GM21381 (cell line): ENCODE measurements at regions not wholly inside any gene's neighbourhood (a gene's known extent, or its start where the extent isn't known, plus 50 kb on each side); places are given as distances from the start of the nearest gene placed in this dataset.
"Not testable (repeated sequence)": the region's sequence is repeated elsewhere in the genome, so short reads cannot be mapped to it uniquely, and the experiment has no call there.

Experiments
- ATAC-seq: cut with Tn5 transposase; IDR thresholded peaks from one replicate; pipeline ENCODE4 v1.9.1; 2021; ENCODE audit warnings: mild to moderate bottlenecking, moderate library complexity; ENCODE audit not compliant: unreplicated experiment

GRCh38 chr5:111836426-111836825, 79.4 kb upstream of the NREP start:
- ATAC-seq, result no peak

- ATAC-seq, result no peak
These were observed 78.1 kb upstream of the NREP start for GRCh38 chr5:111834926-111835599.

GRCh38 chr5:111830333-111830732, 73.3 kb upstream of the NREP start:
- no peak for ATAC-seq

- ATAC-seq, result no peak
These were observed 72.7 kb upstream of the NREP start for GRCh38 chr5:111829701-111830100.

- ATAC-seq, result no peak
These were observed 69.1 kb upstream of the NREP start for GRCh38 chr5:111826064-111826463.

GRCh38 chr5:111820072-111820471, 63.1 kb upstream of the NREP start:
- ATAC-seq, result no peak

- ATAC-seq, result not testable (repeated sequence)
These were observed 62.0 kb upstream of the NREP start for GRCh38 chr5:111819028-111819427.

- ATAC-seq, result no peak
These were observed 56.5 kb upstream of the NREP start for GRCh38 chr5:111813537-111813936.

GRCh38 chr5:111810112-111810511, 53.1 kb upstream of the NREP start:
- ATAC-seq, result no peak
